HG03159 (cell line): ENCODE measurements at regions not wholly inside any gene's neighbourhood (a gene's known extent, or its start where the extent isn't known, plus 50 kb on each side); places are given as distances from the start of the nearest gene placed in this dataset.

Experiments used
- ATAC-seq: cut with Tn5 transposase; IDR thresholded peaks from one replicate; pipeline ENCODE4 v1.9.1; 2021; ENCODE audit warnings: mild to moderate bottlenecking, moderate library complexity; ENCODE audit not compliant: unreplicated experiment

DNA sequence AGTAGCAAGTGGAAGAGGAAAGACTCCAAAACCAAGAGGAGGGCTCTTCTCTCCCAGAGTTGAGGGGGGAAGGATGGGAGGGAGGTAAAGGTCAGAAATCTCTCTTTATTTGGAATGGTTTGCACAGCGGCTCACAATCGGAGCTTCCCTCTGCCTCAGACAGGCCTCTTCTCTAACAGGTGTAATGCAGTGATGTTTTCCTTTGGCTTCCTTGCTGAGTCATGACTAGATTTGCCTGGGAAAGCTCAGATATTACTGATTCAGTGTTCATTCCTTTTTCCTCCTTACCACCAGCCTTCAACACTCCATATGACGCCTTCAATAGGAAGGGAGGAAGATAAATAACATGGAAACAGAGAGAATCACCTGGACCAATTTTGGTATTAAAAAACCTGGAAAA, 136.6 kb downstream of the RNF152 start:
- no peak for ATAC-seq

DNA sequence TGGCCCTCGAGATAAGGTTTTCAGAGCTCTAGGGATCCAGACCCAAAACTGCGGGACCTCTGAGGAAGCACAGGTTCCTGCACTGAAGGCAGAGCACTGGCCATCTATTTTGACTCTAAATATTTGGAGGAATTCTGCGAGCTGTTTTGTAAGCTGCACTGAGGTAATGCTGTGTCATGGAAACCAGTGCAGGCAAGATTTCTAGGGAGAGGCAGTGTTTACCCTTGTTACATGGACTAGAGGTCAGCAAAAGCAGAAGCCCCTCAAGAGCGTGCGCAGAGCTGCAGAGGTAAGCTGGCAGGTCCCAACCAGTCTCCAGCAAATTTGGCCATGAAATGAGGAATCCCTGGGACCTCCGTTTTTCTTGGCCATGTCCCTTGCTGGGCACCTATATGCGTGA, 137.3 kb downstream of the RNF152 start:
- ATAC-seq, result no peak

DNA sequence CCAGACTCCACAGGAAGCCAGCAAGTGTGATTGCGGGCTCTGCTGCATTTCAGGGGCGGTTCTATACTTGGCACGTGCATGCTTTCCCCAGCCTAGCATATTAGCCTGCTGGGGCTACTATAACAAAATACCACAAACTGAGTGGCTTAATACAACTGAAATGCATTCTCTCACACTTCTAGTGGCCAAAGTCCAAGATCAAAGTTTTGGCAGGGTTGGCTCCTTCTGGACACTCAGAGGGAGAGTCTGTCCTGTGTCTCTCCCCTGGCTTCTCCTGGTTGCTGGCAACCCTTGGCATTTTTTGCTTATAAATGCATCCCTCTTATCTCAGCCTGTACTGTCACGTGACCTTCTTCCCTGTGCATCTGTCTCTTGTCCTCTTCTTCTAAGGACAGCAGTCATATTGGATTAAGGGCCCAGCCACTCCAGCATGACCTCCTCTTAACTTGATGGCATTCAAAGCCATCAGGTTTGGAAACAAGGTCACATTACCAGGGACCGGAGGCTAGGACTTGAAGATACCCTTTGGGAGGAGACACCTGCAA, 138.7 kb downstream of the RNF152 start:
- no peak for ATAC-seq

DNA sequence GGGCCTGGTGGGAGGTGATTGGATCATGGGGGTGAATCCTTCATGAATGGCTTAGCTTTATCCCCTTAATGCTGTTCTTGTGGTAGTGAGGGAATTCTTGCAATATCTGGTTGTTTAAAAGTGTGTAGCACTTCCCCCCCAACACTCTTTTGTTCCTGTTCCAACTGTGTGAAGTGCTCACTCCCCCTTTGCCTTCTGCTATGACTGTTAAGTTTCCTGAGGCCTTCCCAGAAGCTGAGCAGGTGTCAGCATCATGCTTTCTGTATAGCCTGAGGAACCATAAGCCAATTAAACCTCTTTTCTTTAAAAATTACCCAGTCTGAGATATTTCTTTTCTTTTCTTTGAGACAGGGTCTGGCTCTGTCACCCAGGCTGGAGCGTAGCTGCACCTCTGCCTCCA, 139.4 kb downstream of the RNF152 start:
- no peak for ATAC-seq

DNA sequence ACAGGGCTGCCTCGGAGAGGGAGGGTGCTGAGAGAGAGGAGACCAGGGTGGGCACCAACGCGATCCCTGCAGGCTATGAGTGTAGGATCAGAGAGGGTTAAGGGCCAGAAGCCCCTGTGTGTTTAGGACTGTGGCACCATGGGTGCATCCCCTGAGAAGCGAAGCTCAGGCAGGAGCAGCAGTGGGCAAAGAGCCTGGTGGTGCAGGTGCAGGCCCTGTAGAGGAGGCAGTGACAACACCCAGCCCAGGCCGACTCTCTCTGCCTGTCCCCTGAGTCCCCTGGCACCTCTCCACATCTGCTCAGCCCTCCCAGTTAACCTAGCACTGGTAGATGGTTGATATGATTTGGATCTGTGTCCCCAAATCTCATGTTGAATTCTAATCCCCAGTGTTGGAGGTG, 139.8 kb downstream of the RNF152 start:
- no peak for ATAC-seq

DNA sequence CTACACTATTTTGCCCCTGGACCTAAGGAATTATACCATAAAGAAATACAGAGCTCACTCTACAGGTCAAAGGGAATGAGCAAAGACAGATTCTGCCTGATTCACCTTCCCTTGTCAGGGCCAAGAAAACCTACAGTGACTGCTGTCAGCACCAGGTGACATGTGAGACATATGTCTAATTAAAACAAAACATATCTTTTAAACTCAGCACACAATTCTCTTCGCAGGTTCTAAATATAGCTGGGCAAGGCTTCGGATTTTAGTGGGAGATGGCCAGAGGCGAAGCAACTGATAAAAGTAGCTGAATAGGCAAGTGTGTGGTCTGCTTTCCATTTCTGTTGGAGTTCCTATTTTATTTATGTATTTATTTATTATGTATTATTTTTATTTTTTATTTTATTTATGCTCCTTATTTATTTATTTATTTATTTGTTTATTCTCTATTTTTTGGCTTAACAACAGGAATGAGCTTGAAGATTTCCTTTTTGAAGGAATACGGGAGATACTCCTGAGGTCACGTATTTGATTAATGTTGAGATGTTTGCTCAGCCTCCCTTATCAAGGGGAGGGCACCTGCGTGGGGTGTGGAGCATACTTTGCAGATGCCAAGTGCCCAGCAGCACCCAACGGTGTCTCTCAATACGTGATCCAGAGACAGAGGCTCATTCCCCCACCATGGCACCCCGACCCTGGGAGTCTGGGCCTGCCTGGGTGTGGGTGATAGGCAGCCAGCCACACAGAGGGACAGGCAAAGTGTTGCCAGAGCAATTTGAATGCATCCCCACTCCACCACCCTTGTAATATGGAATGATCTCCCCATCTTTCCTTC, 141.8 kb downstream of the RNF152 start:
- no peak for ATAC-seq

DNA sequence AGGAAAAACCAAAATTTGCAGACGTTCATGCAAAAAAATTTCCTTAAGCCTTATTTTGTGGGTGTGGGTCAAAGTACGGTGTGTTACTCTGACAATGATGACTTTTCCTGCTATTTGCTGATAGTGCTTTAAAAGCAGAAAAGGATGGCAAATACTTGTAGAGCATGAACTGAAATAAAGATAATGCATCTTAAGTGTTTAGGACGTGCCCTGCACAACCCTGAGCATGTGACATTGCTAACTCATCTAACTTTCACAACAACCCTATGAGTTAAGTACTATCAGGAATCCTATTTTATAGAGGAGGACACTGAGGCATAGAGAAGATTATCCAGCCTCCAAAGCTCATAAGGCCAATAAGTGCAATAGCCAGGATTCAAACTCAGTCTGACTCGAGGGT, 143.3 kb downstream of the RNF152 start:
- ATAC-seq, result no peak

DNA sequence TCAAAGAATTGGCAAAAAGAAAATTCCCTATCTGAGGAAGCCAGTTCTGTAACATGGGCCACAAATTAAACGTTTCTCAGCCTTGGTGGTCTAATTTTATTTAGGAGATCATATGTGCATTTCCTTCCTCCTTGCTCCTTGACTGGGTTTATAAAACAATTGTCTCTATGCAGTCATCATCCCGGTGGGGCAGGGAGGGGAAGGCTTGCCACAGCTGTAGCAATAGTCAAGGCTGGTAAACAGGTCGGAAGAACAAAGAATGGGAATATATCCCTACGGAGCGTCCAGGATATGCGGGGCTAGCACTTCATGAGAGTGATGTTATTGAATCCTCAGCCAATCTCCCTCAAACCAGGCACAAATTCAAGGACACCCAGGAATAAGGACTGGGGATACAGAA, 143.8 kb downstream of the RNF152 start:
- ATAC-seq, result no peak

DNA sequence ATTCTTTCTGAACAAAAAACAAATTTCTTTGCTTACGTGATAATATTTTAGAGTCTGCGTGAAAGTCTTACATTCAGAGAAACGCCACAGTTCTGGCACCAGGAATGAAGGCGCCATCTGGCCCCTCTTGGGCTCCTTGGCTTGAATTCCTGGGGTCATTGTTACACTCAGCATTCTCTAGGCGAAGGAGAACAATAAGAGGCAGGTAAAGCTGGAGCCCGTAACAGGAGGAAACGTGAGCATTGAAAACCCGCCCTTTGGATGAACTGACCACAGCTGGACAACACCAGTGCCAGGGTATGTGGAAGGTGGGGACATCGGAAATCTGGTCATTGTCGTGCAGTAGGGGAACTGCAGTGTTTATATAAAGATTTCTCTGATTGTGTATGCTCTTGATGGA, 144.8 kb downstream of the RNF152 start:
- ATAC-seq, result no peak

DNA sequence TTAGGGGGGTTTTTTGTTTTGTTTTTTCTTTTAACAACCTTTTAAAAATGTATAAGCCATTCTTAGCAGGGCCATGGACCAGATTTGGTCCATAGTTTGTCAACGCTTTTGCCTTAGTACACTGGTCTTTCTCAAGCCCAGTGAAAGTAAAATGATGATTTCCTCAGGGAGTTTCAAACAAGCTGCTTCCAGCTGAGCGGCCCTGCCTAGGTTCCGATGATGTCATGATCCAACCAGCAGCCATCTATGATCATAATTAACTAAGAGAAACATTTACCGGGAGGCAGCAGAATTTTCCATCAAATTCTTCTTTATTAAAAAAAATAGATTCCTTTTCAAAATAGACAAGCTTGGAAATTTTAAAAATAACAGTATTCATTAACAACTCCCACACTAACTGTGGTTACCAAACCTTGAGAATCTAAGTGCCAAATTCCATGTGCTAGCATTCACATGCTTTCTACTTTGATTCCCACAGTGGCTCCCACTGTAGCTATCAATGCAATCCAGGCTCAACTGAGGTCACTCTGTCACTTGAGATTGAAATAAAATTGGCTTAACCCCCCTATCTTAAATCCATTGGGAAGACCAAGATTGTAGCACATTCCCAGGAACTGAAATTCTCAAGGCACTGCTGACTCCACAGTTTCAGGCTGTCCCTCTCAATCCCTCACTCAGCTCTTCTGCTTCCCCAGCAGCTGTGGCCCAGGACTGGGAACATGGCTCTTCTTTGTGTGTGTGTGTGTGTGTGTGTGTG, 148.9 kb downstream of the RNF152 start:
- no peak for ATAC-seq

DNA sequence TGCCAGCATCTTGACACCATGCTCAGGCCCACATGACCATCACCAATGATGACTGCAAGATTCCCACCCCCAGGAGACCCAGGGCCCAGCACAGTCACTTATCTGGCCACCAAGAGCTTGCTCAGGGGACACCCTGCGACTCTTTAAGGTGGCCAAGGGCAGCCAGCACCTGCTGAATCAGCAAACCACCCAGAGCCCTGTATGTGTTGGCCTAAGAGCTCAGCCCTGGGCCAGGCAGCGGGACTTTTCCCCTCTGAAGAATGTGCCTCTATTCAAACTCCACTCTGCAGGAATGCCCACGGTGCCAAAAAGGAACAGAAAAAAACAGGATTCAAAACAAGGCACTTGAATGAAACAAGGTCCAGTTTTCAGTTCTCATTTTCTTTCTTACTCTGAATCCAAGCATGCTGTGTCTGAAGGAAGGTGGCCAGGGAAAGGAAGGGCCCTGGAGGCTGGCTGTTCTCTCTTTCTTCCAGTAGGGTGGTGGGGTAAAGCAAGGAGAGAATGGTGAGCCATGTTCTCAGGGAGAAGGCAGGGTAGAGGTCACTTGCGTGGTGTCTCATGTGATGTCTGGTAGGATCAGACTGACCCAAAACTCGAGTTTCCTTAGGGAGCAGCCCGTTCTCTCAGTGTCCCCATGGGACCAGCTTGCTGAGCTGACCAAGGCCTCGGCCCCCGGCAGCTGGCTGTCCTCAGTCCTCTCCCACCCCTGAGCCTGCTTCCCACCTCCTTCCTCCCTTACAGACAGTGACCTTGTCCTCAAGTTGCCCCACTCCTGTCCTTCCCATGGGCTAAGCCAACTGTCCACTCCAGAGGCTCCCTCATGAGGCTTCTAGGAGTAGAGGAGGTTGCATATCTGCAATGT, 150.0 kb downstream of the RNF152 start:
- ATAC-seq, result no peak

DNA sequence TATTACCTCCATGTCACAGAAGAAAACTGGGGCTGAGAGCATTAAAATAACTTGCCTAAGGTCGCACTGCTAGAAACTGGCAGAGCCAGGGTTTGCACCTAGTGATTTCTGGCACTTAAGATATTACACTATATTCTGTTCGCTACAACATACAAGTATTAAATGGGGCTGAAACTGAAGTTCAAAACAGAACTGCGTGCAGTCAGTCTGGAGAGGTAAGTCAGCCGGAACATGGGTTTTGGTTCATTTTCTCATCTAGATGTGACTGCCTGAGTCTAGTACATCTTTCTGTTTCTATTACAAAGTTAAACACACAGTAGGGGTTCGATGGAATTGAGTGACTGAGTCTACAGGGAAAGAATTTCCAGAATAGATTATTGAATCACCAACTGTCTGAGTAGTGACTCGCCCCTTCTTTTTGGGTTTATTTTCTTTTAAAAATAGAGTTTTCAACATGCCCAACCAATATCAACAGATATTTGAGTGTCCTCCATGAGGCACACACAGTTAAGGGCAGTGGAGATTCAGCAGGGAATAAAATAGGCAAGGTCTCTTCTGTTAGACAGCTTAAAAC, 150.8 kb downstream of the RNF152 start:
- ATAC-seq, result no peak

DNA sequence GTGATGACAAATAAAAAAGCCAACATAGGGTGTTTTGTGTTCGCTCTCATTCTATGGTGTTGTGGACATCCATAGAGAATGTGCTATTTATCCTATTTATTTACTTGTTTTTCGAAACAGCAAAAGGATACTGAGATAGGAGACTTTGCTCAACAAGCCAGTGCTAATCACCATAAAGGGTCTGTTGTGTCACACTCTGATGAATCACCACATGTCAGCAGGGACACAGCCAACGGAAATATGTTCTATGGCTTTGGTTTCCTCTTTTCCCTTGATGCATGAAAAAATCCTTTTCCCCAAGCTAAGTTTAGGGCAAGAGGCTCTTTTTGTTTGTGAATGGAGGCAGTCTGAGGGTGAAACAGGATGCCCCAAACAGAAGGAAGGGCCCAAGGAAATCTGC, 154.3 kb downstream of the RNF152 start:
- no peak for ATAC-seq

DNA sequence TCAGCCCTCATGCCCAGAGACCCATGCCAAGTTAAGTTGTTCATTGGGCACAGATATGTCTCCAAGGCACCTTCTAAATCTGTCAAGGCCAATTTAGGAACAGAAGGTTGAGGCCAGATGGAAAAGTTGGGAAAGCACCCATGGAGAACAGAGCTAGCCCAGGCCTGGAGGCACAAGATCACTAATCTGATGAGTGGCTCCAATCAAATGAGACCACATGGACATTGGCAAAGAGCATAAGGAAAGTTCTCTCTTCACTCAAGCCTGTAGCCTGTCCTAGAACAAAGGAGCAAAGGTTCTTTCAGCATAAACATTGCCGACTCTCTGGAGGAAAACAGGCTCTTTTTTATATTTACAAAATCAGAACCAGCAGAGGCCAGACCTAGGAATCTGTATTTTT, 154.8 kb downstream of the RNF152 start:
- ATAC-seq, result no peak

DNA sequence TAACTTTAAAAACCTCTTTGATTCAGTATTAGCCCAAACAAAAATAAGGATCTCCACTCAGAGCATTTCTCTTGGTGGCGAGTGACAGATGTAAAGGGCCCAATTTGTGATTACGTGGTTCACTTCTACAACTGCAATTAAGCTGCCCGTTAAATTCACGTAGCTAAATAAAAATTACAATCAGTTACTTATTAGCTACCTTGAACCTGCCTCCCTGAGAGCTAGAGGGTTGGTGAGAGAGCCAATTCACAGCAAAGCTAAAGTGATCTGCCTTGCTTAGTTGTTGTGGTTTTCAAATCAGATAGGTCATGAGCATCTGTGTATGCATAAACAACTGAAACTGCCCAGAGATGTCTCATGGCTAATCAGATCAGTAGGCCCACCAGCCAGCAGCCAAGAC, 156.7 kb downstream of the RNF152 start:
- no peak for ATAC-seq

DNA sequence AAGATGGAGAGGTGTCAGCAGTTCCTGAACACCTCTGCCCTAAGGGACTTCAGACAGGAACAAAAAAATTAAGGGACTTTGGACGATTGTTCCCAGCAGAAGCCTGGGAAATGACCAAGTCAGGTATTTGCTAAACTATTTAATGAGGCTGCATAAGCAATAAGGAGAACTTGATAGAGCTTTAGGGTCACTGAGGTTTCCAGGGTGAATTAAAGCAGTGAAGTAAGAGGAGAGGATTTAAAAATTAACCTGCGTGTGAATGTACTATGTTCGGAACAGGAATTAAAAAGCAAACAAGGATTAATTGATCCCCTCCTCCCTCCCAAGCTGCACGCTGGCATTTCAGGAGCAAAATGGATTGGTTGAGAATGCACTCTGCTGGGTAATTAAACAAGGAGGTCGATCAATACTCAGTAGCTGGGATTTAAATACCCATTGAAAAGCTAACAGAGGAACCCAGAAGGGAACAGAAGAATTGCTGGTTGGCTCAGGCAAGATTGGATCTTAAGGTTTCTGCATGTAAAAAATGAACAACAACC, 157.2 kb downstream of the RNF152 start:
- ATAC-seq, result no peak

DNA sequence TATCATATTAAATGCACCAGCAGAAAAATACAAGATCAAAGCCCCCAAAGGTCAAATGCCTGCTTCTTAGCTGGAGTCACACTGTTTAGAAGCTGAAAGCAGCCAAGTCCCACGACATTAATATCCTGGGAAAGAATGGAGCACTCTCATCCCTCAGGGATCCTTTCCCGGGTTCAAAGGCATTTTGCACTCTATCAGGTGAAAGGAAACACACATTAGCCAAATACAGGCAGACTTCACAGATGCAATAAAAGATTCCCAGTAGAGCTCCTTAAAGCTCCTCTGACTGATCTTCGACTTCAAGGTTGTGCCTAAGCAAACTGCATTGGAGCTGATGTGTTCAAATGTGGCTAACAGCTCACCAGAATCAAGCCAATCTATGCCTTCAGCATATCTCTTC, 158.4 kb downstream of the RNF152 start:
- ATAC-seq, result no peak

DNA sequence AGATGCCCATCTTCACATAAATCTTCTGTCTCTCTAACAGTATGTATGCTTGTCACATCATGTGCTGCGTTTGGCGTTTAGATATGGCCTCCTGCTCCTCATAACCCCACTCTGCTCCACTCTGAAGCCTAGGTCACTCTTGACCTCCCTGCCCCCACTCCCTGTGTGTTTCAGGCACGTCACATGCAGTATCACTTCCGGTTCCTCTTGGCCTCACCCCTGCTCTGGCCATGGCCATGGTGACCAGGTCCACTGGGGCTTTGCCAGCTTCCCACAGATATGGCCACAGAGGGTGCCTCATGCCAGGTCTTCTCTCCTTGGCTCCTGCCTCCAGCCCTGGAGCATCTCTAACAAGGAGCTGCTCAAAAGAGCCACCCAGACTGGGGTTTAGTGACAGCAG, 160.0 kb downstream of the RNF152 start:
- ATAC-seq, result no peak

DNA sequence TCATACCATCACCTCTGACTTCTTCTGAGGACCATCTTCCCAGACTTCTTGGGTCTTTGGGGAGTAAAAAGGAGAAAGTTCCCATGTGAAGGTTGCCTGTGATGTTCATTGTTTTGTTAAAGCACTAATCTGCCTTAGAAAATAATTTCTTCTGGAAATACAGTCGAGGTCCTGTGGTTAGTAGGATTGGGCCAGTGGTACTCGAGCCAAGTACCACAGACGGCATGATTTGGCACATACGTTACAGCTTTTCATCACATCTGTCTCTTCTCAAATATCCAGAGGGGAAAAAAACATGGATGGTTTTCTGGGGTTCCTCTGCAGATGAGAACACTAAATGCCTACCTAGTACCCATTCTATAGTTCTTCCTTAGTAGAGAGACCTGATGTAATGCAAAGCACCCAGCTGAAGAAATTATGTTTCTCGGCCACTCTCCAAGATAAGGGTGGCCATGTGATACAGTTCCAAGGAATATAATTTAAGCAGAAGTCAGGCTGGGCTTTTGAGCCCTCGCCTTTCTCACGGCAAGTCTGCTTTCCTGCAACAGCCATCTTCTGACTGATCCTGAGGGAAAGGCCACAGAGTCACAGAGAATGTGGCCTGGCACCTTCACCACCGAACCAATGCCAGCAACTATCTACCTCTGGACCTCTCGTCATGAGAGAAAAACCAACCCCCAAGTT, 161.0 kb downstream of the RNF152 start:
- no peak for ATAC-seq

DNA sequence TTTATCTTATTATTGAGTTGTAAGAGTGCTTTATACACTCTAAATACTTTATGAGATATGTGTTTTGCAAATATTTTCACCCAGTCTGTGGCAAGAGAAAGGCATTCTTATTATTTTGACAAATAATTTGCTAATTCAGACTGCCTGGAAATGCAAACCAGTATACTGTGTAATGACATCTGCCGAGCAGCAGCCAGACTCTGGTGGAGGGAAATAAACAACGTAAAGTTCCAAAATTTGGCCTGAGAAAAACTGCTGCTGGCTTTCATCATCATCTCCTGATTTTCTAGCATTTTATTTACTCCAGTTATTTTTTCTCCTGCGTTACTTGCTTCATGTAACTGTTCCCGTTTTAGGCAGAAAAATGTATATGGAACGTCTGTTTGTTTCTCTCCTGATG, 161.6 kb downstream of the RNF152 start:
- no peak for ATAC-seq
